HepG2 (cell line): ENCODE measurements at regions not wholly inside any gene's neighbourhood (a gene's known extent, or its start where the extent isn't known, plus 50 kb on each side); places are given as distances from the start of the nearest gene placed in this dataset.

Source experiments
- ATAC-seq: fragments of 200-7000 bp; cut with Tn5 transposase; 3 replicates; pipeline ENCODE4 v1.9.1; 2020; ENCODE audit warnings: mild to moderate bottlenecking, moderate library complexity
- BruUV-seq: library from RNA; stranded (reverse); fragments of 400-500 nt; replicated peaks from 2 replicates; lab custom pipeline; 2021; lab: Mats Ljungman, UMichigan
- CTCF ChIA-PET: fragments of 300-600 bp; formaldehyde crosslinking; extraction: SDS; loops from one replicate; lab custom pipeline; 2021; ENCODE audit warnings: low total read pairs, inconsistent platforms, low intra/inter-chr PET ratio; lab: Yijun Ruan, JAX
- POLR2A ChIA-PET: fragments of 350-600 bp; sonication (Branson Sonifier 250); formaldehyde crosslinking; loops from one replicate; lab custom pipeline; 2020; ENCODE audit warnings: antibody characterized with exemption, inconsistent platforms; lab: Yijun Ruan, JAX
- DNase-seq: peaks from one replicate; pipeline ENCODE4 v3.0.0-alpha.2; 2015; ENCODE audit warnings: low spot score
- FAIRE-seq: peaks from 3 replicates; lab custom pipeline; 2011; peaks lifted over from hg19 to GRCh38; lab: Jason Lieb, UNC
- H2AFZ ChIP-seq: one replicate; pipeline ENCODE4 v1.6.1; 2011; ENCODE audit warnings: low read length, inconsistent platforms
- H3K27ac ChIP-seq: fragments of 300-600 bp; 3 replicates; pipeline ENCODE4 v1.8.0; 2011; ENCODE audit warnings: mixed run types, mild to moderate bottlenecking, mixed read lengths, low read length, inconsistent platforms; ENCODE audit not compliant: insufficient read depth; ENCODE audit errors: extremely low read length
- H3K27me3 ChIP-seq, 2 experiments: fragments of 200-600 bp in 1 of 2; 2 replicates in 1 of 2; 3 replicates in 1 of 2; pipeline versions ENCODE4 v1.6.0 to v1.8.0; 2011; ENCODE audit warnings: low read length in 2 of 2, mild to moderate bottlenecking in 2 of 2, moderate library complexity in 2 of 2, inconsistent platforms in 1 of 2; ENCODE audit not compliant: insufficient read depth in 2 of 2, control insufficient read depth in 1 of 2
- H3K36me3 ChIP-seq, 2 experiments: fragments of 200-600 bp in 1 of 2; replicated peaks in 1 of 2; 2 replicates in 1 of 2; 3 replicates in 1 of 2; pipeline versions ENCODE4 v1.5.1 to v1.8.0; 2011; ENCODE audit warnings: low read length in 2 of 2, inconsistent platforms in 1 of 2; ENCODE audit not compliant: insufficient read depth in 2 of 2, control insufficient read depth in 1 of 2
- H3K4me1 ChIP-seq: 2 replicates; pipeline ENCODE4 v1.5.1; 2012; ENCODE audit warnings: low read length, inconsistent platforms; ENCODE audit not compliant: insufficient read depth
- H3K4me2 ChIP-seq: 2 replicates; pipeline ENCODE4 v1.6.0; 2011; ENCODE audit warnings: low read depth, low read length, inconsistent platforms
- H3K4me3 ChIP-seq, 3 experiments: fragments of 200-600 bp in 1 of 3; sonication (generic), shearing (Covaris generic) in 1 of 3; replicated peaks in 1 of 3; 2 replicates each; pipeline ENCODE4 v1.5.1; 2011 to 2016; ENCODE audit warnings: low read length in 3 of 3, inconsistent platforms in 2 of 3, low read depth in 2 of 3, mild to moderate bottlenecking in 2 of 3, control low read depth in 1 of 3, mixed read lengths in 1 of 3; ENCODE audit not compliant: insufficient read depth in 1 of 3
- H3K79me2 ChIP-seq: one replicate; pipeline ENCODE4 v1.6.1; 2011; ENCODE audit warnings: low read length, inconsistent platforms; ENCODE audit not compliant: insufficient read depth
- H3K9ac ChIP-seq: 2 replicates; pipeline ENCODE4 v1.6.0; 2011; ENCODE audit warnings: mild to moderate bottlenecking, low read depth, low read length, inconsistent platforms; ENCODE audit not compliant: insufficient read depth
- H3K9me3 ChIP-seq: 2 replicates; pipeline ENCODE4 v1.5.1; 2012; ENCODE audit warnings: mild to moderate bottlenecking, low read length
- H4K20me1 ChIP-seq: 2 replicates; pipeline ENCODE4 v1.6.0; 2011; ENCODE audit warnings: inconsistent platforms, mild to moderate bottlenecking, low read length, moderate library complexity; ENCODE audit not compliant: insufficient read depth
- GABPB1 ChIP-seq: IDR thresholded peaks from 2 replicates; pipeline ENCODE4 v1.6.1; 2016; ENCODE audit warnings: mild to moderate bottlenecking, missing genetic modification reagents, moderate library complexity, missing compliant biosample characterization
- HMGA1 ChIP-seq: sonication (generic); formaldehyde crosslinking; conservative IDR thresholded peaks from 2 replicates; pipeline ENCODE4 v1.4.0; 2020; ENCODE audit warnings: missing genetic modification reagents
- ISL2 ChIP-seq: sonication (generic); formaldehyde crosslinking; IDR thresholded peaks from 2 replicates; pipeline ENCODE4 v1.5.0; 2020; ENCODE audit warnings: missing genetic modification reagents
- NFRKB ChIP-seq: fragments of 450-650 bp; IDR thresholded peaks from 2 replicates; pipeline ENCODE4 v1.6.1; 2017
- SIN3B ChIP-seq: fragments of 150-350 bp; IDR thresholded peaks from 2 replicates; pipeline ENCODE4 v1.6.1; 2014; ENCODE audit warnings: low read length
- TMF1 ChIP-seq: sonication (generic); formaldehyde crosslinking; IDR thresholded peaks from 2 replicates; pipeline ENCODE4 v1.8.1; 2022; ENCODE audit warnings: low read depth, missing genetic modification reagents
- ZBTB7A ChIP-seq: sonication (generic); formaldehyde crosslinking; IDR thresholded peaks from 2 replicates; pipeline ENCODE4 v1.8.0; 2022; ENCODE audit warnings: mild to moderate bottlenecking, missing genetic modification reagents
- ZNF280B ChIP-seq: sonication (generic); formaldehyde crosslinking; IDR thresholded peaks from 2 replicates; pipeline ENCODE4 v1.5.0; 2020; ENCODE audit warnings: missing genetic modification reagents, mild to moderate bottlenecking, borderline replicate concordance
- WGBS: methylation state at CpG from one replicate; pipeline ENCODE4 v1.1.6; 2017; ENCODE audit warnings: low lambda C conversion rate; 5-methylcytosine and 5-hydroxymethylcytosine counted together
- in situ Hi-C: cut with HindIII; loops from 2 replicates; pipeline ENCODE4 v1.10.0; 2017; ENCODE audit warnings: low pct_unique_long_range_greater_than_20kb; ENCODE audit not compliant: extremely low pct_ligation_motif_present
- intact Hi-C: fragments of 100-400 bp; cut with micrococcal nuclease; formaldehyde crosslinking; loops from one replicate; pipeline ENCODE4 v1.10.0; 2022; ENCODE audit not compliant: unreplicated experiment
- TF ChIP-seq, protein P1 (sequence below): sonication (generic); formaldehyde crosslinking; IDR thresholded peaks from 2 replicates; pipeline ENCODE4 v1.4.0; 2020; ENCODE audit warnings: missing genetic modification reagents

DNA sequence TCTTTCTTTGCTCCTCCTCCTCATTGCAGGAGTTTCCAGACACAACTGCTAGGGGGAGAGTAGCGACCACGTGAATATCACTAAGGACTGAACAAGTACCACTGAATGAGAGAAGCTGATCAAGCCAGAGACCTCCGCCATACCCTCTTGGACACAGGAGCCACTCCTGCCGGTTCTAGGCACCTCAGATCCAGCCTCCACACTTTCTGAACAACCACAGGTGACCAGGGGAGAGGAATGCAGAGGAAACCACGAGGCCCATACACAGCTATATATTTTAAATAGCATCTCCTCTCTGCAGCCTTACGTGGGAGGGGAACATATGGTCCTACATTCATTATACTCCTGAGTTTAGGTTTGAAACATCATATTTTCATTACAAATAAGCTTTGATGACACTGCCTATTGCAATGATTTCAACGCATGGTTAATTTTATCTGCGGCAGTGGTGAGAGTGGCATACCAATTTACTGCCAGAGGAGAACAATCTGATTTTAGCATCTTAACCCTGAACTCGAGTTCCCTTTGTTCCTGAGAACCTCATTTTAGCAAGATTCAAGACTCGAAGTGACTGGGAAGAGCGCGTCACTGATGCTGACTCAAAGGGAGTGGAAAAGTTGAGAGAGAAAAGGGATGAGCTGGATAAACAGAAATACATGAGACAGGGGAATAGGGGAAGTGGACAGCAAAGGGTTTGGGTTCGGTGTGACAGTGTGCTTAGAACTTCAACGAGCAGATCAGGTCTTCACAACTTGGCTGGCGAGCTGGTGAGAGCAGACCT lies 231.7 kb upstream of the PPARGC1A start:
- no peak for ATAC-seq
- intact Hi-C loops (no loop called here), in situ Hi-C loops (no loop called here)
- H3K36me3 ChIP-seq, result no peaks in the 10 kb centered on the region
- no peaks in the 10 kb centered on the region for H4K20me1 ChIP-seq
- H3K27ac ChIP-seq, result no peak overlapping the region
- H3K9ac ChIP-seq, result no peak overlapping the region
- no peak overlapping the region for H3K4me2 ChIP-seq
- no peak overlapping the region for H3K4me3 ChIP-seq
- H3K27me3 ChIP-seq, result no peaks in the 10 kb centered on the region
- no peaks in the 10 kb centered on the region for H3K4me1 ChIP-seq
- DNase-seq, result no peak
- POLR2A ChIA-PET, result no interaction called here
- FAIRE-seq, result no peak
- no peak overlapping the region for H2AFZ ChIP-seq
- WGBS, result 46% methylated on average over 13 of the region's 15 CpGs
- TF ChIP-seq, protein P1, sequence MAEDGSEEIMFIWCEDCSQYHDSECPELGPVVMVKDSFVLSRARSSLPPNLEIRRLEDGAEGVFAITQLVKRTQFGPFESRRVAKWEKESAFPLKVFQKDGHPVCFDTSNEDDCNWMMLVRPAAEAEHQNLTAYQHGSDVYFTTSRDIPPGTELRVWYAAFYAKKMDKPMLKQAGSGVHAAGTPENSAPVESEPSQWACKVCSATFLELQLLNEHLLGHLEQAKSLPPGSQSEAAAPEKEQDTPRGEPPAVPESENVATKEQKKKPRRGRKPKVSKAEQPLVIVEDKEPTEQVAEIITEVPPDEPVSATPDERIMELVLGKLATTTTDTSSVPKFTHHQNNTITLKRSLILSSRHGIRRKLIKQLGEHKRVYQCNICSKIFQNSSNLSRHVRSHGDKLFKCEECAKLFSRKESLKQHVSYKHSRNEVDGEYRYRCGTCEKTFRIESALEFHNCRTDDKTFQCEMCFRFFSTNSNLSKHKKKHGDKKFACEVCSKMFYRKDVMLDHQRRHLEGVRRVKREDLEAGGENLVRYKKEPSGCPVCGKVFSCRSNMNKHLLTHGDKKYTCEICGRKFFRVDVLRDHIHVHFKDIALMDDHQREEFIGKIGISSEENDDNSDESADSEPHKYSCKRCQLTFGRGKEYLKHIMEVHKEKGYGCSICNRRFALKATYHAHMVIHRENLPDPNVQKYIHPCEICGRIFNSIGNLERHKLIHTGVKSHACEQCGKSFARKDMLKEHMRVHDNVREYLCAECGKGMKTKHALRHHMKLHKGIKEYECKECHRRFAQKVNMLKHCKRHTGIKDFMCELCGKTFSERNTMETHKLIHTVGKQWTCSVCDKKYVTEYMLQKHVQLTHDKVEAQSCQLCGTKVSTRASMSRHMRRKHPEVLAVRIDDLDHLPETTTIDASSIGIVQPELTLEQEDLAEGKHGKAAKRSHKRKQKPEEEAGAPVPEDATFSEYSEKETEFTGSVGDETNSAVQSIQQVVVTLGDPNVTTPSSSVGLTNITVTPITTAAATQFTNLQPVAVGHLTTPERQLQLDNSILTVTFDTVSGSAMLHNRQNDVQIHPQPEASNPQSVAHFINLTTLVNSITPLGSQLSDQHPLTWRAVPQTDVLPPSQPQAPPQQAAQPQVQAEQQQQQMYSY (CRISPR knock-in tag), result peak; percentile 84
- TF ChIP-seq HMGA1 (CRISPR knock-in tag) (no peak), SIN3B (no peak)
- CTCF ChIA-PET, result no interaction called here
- no peaks in the 10 kb centered on the region for H3K9me3 ChIP-seq
- no TSS peak for BruUV-seq
- no peaks in the 10 kb centered on the region for H3K79me2 ChIP-seq

- no peak overlapping the region for H2AFZ ChIP-seq
- H3K36me3 ChIP-seq, result no peaks in the 10 kb centered on the region
- no peak overlapping the region for H3K9ac ChIP-seq
- H4K20me1 ChIP-seq, result no peaks in the 10 kb centered on the region
- in situ Hi-C loops, result no loop called here
- 34% methylated on average over 8 of the region's 8 CpGs for WGBS
- no peak for FAIRE-seq
- no peaks in the 10 kb centered on the region for H3K9me3 ChIP-seq
- intact Hi-C loops, result no loop called here
- no peaks in the 10 kb centered on the region for H3K4me1 ChIP-seq
- ChIA-PET POLR2A (no interaction called here), CTCF (no interaction called here)
- DNase-seq, result no peak
- BruUV-seq, result no TSS peak
- no peak overlapping the region for H3K4me2 ChIP-seq
- no peaks in the 10 kb centered on the region for H3K79me2 ChIP-seq
- no peaks in the 10 kb centered on the region for H3K27me3 ChIP-seq
- no peak overlapping the region for H3K4me3 ChIP-seq
- no peak overlapping the region for H3K27ac ChIP-seq
- no peak for ATAC-seq
- TF ChIP-seq GABPB1 (CRISPR knock-in tag) (no peak), ISL2 (no peak), TMF1 (CRISPR knock-in tag) (no peak), ZNF280B (no peak), NFRKB (no peak), ZBTB7A (CRISPR knock-in tag) (no peak)
Measured at GRCh38 chr4:24117975-24118374, 228.1 kb upstream of the PPARGC1A start.
